HG02571 (cell line): ENCODE measurements at regions not wholly inside any gene's neighbourhood (a gene's known extent, or its start where the extent isn't known, plus 50 kb on each side); places are given as distances from the start of the nearest gene placed in this dataset.

Experiments used
- ATAC-seq: cut with Tn5 transposase; IDR thresholded peaks from one replicate; pipeline ENCODE4 v1.9.1; 2021; ENCODE audit warnings: mild to moderate bottlenecking, moderate library complexity; ENCODE audit not compliant: unreplicated experiment

DNA sequence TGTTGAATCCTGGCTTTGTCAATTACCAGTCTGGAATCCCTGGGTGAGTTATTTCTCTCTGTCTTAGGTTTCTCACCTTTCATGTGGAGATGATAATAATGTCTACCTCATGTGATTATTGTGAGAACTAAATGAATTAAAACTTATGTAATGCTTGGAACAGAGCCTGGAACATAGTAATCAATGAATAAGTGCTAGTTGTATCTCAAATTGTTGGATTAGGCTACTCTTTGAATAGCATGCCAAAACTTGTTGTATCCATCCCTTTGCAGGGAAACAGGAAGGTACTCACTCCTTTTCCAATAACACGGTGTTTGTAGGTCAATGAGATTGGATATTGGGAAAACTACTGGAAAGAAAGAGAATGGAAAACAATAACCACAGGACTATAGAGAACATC is 796.6 kb upstream of the ZEB2 start:
- no peak for ATAC-seq

DNA sequence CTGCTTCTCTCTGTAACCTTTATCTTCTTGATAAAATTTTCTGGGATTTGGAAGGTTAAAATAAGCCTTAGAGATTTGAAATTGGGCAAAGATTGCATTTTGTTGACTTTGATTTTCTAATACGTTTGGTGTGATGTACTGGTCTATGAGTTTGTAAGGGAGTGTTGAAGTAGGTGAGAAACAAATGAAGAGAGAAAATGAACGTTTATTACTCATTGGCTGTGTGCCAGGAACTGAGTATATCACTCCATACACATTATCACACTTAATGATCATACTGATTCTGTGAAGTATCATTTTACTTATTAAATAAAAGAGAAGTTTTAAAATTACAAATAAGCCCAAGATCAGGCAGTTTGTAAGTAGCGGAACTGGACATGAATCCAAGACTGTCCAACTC is 795.1 kb upstream of the ZEB2 start:
- ATAC-seq = no peak

DNA sequence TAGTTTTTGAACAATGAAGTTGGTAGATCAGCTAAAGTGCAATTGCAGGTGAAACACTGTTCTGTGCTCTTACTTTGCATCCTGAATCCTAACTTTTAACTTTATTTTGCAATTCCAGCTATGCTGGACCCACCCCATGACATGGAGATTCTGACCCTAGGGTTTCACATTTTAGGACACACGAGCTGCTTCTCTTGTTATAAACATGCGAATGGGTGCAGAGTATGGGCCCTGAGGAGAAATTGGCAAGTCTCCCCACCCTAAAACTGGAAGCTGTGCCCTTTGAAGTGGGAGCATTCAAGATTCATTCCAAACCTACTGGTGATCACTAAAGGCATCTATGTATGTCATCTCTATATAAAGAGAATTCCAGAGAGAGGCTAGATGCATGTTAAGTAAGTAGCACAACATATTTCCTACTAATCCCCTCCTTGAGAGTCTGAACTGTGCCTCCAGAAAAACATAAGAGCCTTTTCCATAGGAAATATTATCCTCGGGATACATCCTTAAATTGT is 794.3 kb upstream of the ZEB2 start:
- no peak for ATAC-seq

DNA sequence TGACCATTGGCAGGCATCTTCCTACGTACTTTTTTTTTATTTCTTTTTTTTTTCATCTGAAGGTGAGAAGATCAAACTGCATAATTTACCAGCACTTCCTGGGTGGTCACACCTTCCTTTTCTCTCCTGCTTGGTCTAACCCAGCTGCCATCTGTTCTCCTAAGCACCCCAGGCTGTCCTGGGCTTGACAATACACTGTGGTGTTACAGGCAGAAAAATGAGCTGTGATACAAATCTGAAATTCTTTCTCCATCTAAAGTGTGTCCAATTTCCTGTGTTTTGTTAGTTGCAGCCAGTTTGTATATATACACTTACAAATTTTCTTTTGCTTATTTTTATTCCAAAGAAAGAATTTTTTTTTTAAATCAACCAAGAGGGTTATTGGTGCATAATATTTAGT is 786.0 kb upstream of the ZEB2 start:
- no peak for ATAC-seq

DNA sequence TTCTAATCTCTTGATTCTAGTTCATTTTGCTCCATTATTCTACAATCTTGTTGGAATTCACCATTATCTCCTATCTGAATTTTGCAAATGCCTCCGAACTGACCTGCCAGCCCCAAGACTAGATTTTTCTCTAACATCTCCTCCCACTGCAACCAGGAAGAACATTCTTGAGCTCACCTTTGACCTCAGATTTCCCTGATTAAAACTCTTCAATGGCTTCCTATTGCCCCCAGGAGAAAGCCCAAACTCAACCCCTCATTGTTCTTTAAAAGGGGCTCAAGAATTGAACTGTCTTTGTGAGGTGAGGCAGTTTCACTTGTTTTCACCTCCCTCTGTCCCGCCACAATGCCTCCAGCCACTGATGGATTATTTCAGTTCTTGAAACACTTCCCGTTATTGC is 784.6 kb upstream of the ZEB2 start:
- no peak for ATAC-seq

DNA sequence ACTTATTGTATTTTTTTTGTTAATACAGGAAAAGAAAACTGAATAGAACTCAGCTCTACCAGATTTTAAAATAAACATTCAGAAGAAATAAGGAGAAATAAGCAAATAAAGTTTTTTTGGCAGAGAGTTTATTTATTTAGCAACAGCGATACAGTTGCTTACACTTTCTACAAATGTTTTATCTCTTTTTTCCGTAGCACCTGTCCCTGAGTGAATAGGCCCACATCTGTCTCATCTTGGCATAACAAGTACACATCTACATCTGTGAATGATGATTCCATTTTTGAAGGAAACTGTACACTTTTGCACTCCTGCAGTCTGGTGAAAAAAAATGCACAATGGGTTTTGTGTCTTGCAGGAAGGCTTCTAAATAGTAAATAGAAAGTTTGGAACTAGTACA is 783.6 kb upstream of the ZEB2 start:
- ATAC-seq = no peak

DNA sequence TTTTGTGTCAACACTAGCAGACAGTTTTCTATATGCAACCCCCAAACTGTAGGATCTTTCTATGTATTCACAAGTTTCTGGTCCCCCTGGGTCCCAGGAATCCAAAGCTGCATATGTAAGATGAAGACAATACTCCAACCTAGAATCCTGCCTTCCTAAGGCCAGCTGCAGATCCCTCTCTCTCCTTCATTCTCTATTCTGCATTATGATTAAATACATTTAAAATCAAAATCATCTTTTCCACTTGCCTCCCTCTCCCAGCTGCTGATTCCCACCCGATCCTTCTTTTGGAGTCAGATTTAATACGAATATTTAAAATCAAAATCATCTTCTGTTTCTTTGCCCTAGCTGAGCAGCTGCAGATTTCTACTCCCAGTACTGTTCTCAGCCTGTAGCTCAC is 783.0 kb upstream of the ZEB2 start:
- ATAC-seq = no peak

DNA sequence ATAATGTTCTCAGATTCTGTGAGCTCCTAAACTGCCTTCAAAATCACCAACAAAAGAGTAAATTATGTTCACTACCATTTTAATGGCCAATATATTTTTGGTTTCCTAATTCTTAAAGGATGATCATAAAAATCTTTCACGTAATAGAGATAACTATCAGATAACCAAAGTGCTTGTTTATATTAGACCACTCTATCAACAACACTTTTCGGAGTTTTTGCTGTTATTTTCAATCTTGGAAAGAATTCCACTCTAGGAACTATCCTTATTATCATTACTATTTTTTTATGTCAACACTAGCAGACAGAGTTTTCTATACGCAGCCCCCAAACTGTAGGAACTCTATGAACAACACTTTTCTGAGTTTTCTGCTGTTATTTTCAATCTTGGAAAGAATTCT is 782.5 kb upstream of the ZEB2 start:
- no peak for ATAC-seq

DNA sequence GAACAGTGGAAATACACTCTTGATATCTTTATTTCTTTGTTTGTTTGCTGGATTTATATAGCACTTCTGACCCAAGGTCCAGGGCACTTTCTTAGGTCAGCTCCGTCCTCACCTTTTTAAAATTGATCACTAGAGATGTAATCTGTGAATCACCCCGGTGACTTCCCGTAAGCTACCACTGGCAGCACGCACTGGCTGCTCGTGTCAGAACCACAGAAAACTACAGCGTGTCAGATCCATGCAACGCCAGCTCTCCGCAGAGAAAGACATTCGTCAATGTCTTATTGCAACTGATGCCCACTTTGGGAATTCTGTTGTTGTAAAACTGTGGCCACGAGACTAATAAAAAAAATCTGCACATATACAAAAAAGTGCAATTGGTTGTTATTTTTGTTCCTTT is 779.4 kb upstream of the ZEB2 start:
- no peak for ATAC-seq

DNA sequence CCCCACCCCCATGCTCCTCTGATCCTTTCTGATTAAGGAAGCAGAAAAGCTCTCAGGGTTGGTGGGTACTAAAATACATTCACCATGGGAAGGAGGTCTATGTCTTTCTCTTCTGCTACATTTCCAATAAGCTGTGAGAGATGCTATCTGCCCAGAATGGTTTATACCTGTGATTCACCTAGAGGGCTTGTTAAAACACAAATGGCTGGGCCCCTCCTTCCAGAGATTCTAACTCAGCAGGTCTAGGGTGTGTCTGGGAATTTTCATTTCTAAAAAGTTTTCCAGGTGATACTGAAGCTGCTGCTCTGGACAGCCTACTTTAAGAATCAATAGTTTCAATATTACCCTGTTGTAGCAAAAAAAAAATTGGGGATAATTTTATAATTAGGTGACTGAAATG is 772.2 kb upstream of the ZEB2 start:
- ATAC-seq = no peak

DNA sequence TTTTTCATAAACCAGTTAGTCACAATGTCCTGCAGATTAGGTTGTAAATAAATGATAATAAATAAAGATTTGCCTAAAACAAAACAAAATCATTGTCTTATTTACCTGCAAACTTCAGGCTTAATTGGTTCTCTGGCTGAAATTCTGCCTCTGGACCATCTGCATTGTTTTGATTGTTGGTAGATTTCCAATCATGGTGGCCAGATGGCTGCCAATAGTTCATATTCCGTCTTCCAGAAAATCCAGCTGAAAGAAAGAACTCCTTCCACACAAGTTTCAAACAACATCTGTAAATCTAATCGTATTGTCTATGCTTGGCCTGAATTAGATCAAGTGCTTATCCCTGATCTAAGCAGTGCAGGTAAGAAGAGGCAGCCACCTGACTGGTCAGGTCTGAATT is 771.1 kb upstream of the ZEB2 start:
- ATAC-seq = no peak

DNA sequence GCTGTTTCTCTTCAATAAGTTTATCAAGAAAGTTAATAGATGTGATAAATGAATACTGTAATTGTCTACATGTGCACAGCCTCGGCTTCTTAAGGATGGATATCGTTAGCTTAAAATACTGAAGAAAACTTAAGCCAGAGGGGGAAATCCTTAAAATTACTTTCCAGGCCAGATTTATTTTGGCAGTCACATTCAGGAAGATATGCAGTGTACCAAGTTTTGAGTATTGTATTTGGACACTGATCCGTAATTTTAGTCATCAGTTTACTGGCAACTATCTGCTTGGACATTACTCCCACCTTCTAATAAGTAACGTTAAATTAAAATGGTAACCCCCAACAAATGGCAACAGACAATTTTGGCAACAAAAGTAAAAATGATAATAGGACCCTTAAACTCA is 770.0 kb upstream of the ZEB2 start:
- no peak for ATAC-seq

DNA sequence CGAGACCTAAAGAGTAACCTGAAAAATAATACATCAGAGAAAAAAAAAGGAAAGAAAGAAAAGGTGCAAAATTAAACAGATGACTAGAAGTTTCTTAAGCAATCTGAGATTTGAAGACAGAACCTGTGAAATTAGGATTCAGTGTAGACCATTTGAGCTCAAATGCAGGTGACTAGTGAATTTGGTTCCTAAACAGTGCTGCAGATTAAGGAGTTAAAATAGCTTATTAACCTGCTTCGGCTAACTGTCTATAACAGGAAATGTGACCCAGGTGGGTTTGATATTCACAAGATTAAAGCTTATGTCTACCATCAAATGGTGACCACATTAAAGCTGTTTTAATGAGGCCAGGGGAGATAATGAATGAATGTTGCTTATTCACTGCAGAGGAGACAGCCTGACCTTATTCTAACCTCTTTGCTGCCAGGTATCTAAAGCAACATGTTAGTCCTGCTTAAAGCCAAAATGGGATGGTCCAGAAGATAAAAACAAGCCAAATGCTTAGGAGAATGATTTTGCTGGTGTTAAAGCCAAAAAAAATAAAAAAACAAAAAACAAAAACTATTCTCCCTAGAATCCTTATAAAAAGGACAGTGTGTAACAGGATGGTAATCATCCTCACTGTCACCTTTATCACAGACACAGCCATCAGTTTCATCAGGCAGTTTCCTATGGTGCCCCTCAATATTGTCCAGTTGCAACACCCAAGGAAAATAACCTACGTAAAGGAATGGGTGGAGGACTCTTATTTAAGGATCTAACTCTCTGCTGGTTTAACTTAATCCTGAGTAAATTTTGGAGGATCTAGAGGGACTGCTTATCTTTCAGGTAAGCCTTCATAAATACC is 769.0 kb upstream of the ZEB2 start:
- no peak for ATAC-seq

DNA sequence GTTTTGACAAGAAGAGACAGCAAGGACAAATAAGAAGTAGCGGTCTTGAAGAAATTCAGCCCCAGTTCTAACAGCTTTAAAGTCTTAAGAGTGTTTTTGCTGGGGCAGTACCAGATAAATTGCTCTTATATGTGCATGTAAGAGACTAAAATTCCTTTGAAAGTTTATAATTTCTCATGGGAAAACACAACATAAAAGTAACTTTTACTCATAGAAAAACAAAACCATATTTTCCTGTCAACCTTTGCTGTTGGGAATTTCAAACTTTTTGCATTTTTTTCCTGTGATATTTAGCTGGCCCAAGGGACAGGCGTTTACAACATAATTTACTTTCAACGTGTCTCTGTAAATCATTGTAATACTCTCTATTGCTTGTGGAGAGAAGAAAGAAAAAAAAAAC is 767.8 kb upstream of the ZEB2 start:
- no peak for ATAC-seq

DNA sequence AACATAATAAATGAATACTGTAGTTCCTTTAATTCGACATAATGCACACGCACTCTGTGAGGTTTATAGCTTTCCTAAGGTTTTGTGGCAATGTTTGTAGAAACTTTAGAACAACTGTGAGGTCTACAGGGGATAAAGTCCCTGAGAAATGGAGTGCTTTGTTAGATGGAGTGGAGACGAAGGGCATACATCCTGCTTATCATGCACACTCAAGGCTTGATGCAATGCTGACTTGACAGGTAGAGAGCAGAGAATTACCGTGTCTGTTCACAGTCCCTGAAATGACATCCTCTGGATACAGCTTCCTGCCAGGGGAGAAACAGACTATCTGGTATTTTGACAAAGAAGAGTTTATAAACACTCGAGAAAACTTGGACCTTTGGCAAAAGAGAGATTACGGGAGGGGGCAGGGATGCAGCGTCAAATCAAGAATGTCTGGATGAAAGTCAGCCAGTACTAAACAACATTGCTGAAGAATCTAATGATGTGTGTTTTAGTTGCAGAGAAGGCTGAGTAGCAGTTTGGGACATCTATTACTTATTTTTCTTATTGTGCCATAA is 766.9 kb upstream of the ZEB2 start:
- no peak for ATAC-seq

DNA sequence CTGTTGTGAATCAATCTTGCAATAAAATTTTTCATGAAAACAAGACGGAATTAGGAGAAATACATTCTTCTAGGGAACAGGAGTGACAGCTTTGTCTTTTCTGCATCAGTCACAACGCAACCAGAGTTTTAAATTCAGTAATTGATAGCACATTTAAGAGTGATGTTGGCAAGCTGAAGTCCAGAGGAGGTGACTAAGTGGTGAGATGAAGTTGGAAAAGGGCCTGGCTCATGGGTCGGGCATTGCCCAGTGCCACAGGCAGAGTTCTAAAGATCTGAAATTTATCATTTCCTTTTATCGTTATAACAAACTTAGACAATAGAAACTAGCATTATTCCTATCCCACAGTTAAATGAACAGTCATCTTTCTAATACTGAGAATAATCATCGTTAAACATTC is 764.6 kb upstream of the ZEB2 start:
- ATAC-seq = no peak

DNA sequence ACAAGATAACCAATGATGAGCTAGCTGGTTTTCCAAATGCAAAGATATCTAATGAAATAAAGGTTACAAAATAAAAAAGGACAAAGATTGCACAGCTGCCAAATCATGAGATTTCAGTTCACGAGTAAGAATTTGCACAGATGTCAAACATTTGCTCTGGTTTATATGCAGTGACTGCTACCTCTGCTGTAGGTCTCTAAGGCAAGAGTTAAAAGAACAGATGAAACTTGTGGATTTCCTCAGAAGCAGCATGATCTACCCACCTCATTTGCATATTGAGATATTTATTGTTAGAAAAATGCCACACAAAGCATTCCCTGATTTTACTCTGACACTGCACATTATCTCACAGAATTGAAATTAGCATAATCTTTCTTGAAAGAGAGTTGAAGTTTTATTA is 763.2 kb upstream of the ZEB2 start:
- ATAC-seq = no peak

DNA sequence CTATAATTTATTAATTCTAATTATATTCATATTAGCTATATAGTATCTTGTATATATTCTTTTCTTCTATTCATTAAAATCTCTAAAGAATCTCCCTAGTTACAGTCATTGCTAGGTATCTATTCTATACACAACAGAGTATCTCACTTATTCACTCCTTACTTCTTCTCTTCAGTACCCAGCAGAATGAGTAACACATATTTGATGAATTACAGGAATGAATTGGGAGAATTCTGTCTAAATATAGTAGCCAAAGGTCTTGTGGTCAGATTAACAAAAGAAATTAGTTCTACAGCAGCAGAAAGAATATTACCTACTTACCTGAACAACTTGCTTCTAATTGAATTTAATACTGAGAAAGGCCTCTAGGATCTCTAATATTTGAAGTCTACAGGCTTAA is 758.0 kb upstream of the ZEB2 start:
- ATAC-seq = no peak

DNA sequence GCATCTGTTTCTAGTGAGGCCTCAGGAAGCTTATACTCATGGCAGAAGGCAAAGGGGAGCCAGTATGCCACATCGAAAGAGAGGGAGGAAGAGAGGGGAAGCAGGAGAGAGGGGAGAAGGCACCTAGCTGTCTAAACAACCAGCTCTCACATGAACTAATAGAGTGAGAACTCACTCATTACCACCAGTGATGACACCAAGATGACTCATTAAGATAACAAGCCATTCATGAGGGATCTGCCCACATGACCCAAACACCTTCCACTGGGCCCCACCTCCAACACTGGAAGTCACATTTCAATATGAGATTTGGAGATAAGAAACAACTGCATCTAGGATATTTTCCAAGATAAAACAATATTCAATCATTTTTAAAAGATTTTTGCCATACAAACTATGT is 753.9 kb upstream of the ZEB2 start:
- no peak for ATAC-seq

DNA sequence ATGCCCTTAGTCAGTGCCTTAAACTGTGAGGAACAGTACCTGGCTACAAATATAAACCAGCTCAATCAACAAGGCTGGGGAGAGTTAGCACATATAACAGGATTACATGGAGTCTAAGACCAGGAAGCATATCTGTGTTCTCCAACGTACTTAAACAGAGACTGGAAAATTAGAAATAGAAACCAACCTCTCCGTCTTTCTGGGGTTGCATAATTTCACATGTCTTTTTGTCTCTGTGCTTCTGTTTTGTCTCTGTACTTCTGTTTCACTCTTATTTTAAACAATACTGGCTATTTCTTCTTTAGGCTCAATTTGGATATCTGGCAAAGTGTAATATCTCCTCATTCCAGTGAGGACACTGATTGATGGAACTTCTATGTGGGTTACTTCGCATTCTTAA is 749.0 kb upstream of the ZEB2 start:
- no peak for ATAC-seq

DNA sequence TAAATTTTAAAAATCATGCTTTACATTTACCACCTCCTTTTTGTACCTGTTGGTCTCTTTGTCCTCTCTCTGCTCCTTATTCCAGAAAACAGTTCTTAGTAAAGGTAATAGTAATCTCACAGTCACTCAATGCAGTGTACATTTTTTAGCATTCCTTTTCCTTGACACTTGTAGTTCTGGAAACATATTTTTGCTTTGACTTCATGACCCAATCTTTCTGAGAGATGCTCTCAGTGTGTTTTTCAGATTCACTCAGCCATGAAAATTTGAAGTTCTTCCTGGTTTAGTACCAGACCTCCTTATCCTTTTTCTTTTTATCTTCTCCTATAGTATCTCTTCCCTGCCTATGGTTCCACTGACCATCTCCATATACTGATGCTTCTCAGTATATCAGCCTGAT is 747.5 kb upstream of the ZEB2 start:
- no peak for ATAC-seq

DNA sequence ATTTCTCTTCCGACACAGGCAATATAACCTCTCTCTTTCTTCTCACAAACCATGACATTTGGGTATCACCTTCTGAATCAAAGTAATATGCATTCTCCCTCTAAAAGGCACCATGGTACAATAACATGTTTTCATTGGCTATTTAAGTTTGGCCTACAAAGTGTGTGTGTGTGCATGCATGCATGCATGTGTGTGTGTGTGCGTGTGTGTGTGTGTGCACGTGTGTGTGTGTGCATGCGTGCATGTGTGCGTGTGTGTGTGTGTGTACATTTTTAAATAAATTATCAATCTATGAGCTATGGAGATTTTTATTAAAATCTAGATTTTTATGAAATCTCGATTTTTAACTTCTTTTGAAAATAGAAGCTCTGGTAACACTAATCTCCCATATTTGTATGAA is 745.3 kb upstream of the ZEB2 start:
- no peak for ATAC-seq

DNA sequence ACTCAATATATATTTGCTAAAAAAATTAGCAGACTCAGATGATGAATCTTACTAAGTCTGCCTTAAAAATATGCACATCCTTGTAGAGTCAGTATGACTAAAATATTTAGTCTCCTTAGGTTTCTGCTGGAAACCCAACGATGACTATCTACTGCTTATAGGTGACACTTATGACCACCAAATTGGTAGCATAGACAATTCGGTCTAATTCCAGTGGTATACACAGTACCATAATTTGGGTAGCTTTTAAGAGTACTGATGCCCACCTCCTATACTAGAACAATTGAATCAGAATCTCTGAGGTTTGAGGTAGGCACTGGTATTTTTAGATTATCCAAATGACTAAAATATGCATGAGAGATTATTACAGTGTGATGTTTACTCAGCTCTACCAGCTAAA is 740.8 kb upstream of the ZEB2 start:
- no peak for ATAC-seq
